ENCODE measurements at regions not wholly inside any gene's neighbourhood (a gene's known extent, or its start where the extent isn't known, plus 50 kb on each side); places are given as distances from the start of the nearest gene placed in this dataset.

GRCh38 chr6:114839019-114839418 is 496.2 kb upstream of the HS3ST5 start:
- Mint-ChIP-seq H3K4me1 (ENCODE audit: low read depth, unreplicated experiment) (no peaks in the 10 kb centered on the region), H3K27me3 (ENCODE audit: low read depth, unreplicated experiment) (no peaks in the 10 kb centered on the region), H3K27ac (ENCODE audit: unreplicated experiment) (no peak overlapping the region), H3K36me3 (ENCODE audit: low read depth, unreplicated experiment) (no peaks in the 10 kb centered on the region), H3K4me3 (ENCODE audit: unreplicated experiment) (no peak overlapping the region), H3K9me3 (ENCODE audit: unreplicated experiment) (no peaks in the 10 kb centered on the region)
- Histone ChIP-seq H3K79me2 (ENCODE audit: insufficient read depth, low read length) (no peaks in the 10 kb centered on the region), H2AFZ (ENCODE audit: low read depth, low read length) (no peak overlapping the region), H3K4me3 (ENCODE audit: insufficient read depth, low read depth, low read length) (no peak overlapping the region), H3K9ac (ENCODE audit: low read length) (no peak overlapping the region), H3K4me1 (ENCODE audit: insufficient read depth, low read length) (no peaks in the 10 kb centered on the region), H3K4me2 (ENCODE audit: low read length) (no peak overlapping the region), H3K27ac (ENCODE audit: low read depth, low read length) (no peak overlapping the region), H4K20me1 (ENCODE audit: insufficient read depth, low read length) (no peaks in the 10 kb centered on the region), H3K36me3 (ENCODE audit: insufficient read depth, low read length) (no peaks in the 10 kb centered on the region), H3K9me3 (ENCODE audit: insufficient read depth, low read depth, low read length) (no peaks in the 10 kb centered on the region), H3K27me3 (ENCODE audit: insufficient read depth, low read length) (no peaks in the 10 kb centered on the region)
- FAIRE-seq (no peak), DNase-seq (ENCODE audit: low read depth) (no peak)
- no peak for TF ChIP-seq CTCF (IDR thresholded peaks at IDR 0.05; ENCODE audit: insufficient read depth, low read depth, low read length)
- no peak for TF ChIP-seq EZH2 (IDR thresholded peaks at IDR 0.05; ENCODE audit: insufficient read depth, low read length)

- Histone ChIP-seq H3K4me2 (ENCODE audit: low read length) (no peak overlapping the region), H3K79me2 (ENCODE audit: insufficient read depth, low read length) (no peaks in the 10 kb centered on the region), H2AFZ (ENCODE audit: low read depth, low read length) (no peak overlapping the region), H3K27me3 (ENCODE audit: insufficient read depth, low read length) (no peaks in the 10 kb centered on the region), H3K4me3 (ENCODE audit: insufficient read depth, low read depth, low read length) (no peak overlapping the region), H3K27ac (ENCODE audit: low read depth, low read length) (no peak overlapping the region), H3K9ac (ENCODE audit: low read length) (no peak overlapping the region), H3K4me1 (ENCODE audit: insufficient read depth, low read length) (no peaks in the 10 kb centered on the region), H3K36me3 (ENCODE audit: insufficient read depth, low read length) (no peaks in the 10 kb centered on the region), H4K20me1 (ENCODE audit: insufficient read depth, low read length) (no peaks in the 10 kb centered on the region), H3K9me3 (ENCODE audit: insufficient read depth, low read depth, low read length) (no peaks in the 10 kb centered on the region)
- DNase-seq (ENCODE audit: low read depth) (no peak), FAIRE-seq (no peak)
- TF ChIP-seq EZH2 (IDR thresholded peaks at IDR 0.05; ENCODE audit: insufficient read depth, low read length) (no peak), CTCF (IDR thresholded peaks at IDR 0.05; ENCODE audit: insufficient read depth, low read depth, low read length) (no peak)
- no peak overlapping the region for H3K27ac Mint-ChIP-seq (ENCODE audit: unreplicated experiment)
- no peaks in the 10 kb centered on the region for H3K27me3 Mint-ChIP-seq (ENCODE audit: low read depth, unreplicated experiment)
- no peaks in the 10 kb centered on the region for H3K4me1 Mint-ChIP-seq (ENCODE audit: low read depth, unreplicated experiment)
- H3K9me3 Mint-ChIP-seq (ENCODE audit: unreplicated experiment): no peaks in the 10 kb centered on the region
- H3K4me3 Mint-ChIP-seq (ENCODE audit: unreplicated experiment): no peak overlapping the region
- no peaks in the 10 kb centered on the region for H3K36me3 Mint-ChIP-seq (ENCODE audit: low read depth, unreplicated experiment)
Observed at GRCh38 chr6:114833211-114833610, 490.4 kb upstream of the HS3ST5 start.

GRCh38 chr6:114830515-114830914 is 487.7 kb upstream of the HS3ST5 start:
- FAIRE-seq (no peak), DNase-seq (ENCODE audit: low read depth) (no peak)
- no peaks in the 10 kb centered on the region for H3K9me3 Mint-ChIP-seq (ENCODE audit: unreplicated experiment)
- no peaks in the 10 kb centered on the region for H3K4me1 Mint-ChIP-seq (ENCODE audit: low read depth, unreplicated experiment)
- H3K4me3 ChIP-seq (ENCODE audit: insufficient read depth, low read depth, low read length): no peak overlapping the region
- no peaks in the 10 kb centered on the region for H4K20me1 ChIP-seq (ENCODE audit: insufficient read depth, low read length)
- no peak overlapping the region for H3K4me3 Mint-ChIP-seq (ENCODE audit: unreplicated experiment)
- H2AFZ ChIP-seq (ENCODE audit: low read depth, low read length): no peak overlapping the region
- no peaks in the 10 kb centered on the region for H3K36me3 Mint-ChIP-seq (ENCODE audit: low read depth, unreplicated experiment)
- TF ChIP-seq CTCF (IDR thresholded peaks at IDR 0.05; ENCODE audit: insufficient read depth, low read depth, low read length) (no peak), EZH2 (IDR thresholded peaks at IDR 0.05; ENCODE audit: insufficient read depth, low read length) (no peak)
- no peaks in the 10 kb centered on the region for H3K79me2 ChIP-seq (ENCODE audit: insufficient read depth, low read length)
- no peak overlapping the region for H3K27ac ChIP-seq (ENCODE audit: low read depth, low read length)
- H3K36me3 ChIP-seq (ENCODE audit: insufficient read depth, low read length): no peaks in the 10 kb centered on the region
- H3K4me1 ChIP-seq (ENCODE audit: insufficient read depth, low read length): no peaks in the 10 kb centered on the region
- H3K9ac ChIP-seq (ENCODE audit: low read length): no peak overlapping the region
- H3K27me3 Mint-ChIP-seq (ENCODE audit: low read depth, unreplicated experiment): no peaks in the 10 kb centered on the region
- no peak overlapping the region for H3K4me2 ChIP-seq (ENCODE audit: low read length)
- H3K9me3 ChIP-seq (ENCODE audit: insufficient read depth, low read depth, low read length): no peaks in the 10 kb centered on the region
- H3K27ac Mint-ChIP-seq (ENCODE audit: unreplicated experiment): no peak overlapping the region
- H3K27me3 ChIP-seq (ENCODE audit: insufficient read depth, low read length): no peaks in the 10 kb centered on the region

Data from astrocyte (in vitro differentiated cells and primary cell).